Activated CD8-positive, alpha-beta memory T cell treated with anti-CD3 and anti-CD28 coated beads for 36 hours (primary cell): ENCODE measurements at regions not wholly inside any gene's neighbourhood (a gene's known extent, or its start where the extent isn't known, plus 50 kb on each side); places are given as distances from the start of the nearest gene placed in this dataset.

Experiments
- CTCF ChIA-PET: fragments of 350-600 bp; sonication (Branson Sonifier 250); formaldehyde crosslinking; loops from one replicate; lab custom pipeline; 2021; ENCODE audit warnings: antibody characterized with exemption; lab: Charles Lee
- POLR2A ChIA-PET: fragments of 350-600 bp; sonication (Branson Sonifier 250); formaldehyde crosslinking; loops from one replicate; lab custom pipeline; 2021; ENCODE audit warnings: antibody characterized with exemption; lab: Charles Lee

- POLR2A ChIA-PET, result no interaction called here
Observed at GRCh38 chr2:237191714-237192081, 106.0 kb downstream of the COPS8 start.

GRCh38 chr2:237192881-237193280, 107.2 kb downstream of the COPS8 start:
- ChIA-PET POLR2A (no interaction called here), CTCF (no interaction called here)

More at GRCh38 chr2:237191714-237192081, 106.0 kb downstream of the COPS8 start:
- CTCF ChIA-PET, result interaction anchor here (0.9 kb wide), 1 partner anchor 283 kb away, joined by 4 read pairs; no protein-coding TSS in a partner anchor

- ChIA-PET POLR2A (no interaction called here), CTCF (no interaction called here)
Observed at GRCh38 chr2:237193436-237193835, 107.7 kb downstream of the COPS8 start.

GRCh38 chr2:237194081-237194480, 108.4 kb downstream of the COPS8 start:
- CTCF ChIA-PET, result no interaction called here
- POLR2A ChIA-PET, result no interaction called here

GRCh38 chr2:237194906-237195305, 109.2 kb downstream of the COPS8 start:
- CTCF ChIA-PET, result no interaction called here
- POLR2A ChIA-PET, result no interaction called here

GRCh38 chr2:237195396-237196120, 109.9 kb downstream of the COPS8 start:
- CTCF ChIA-PET, result no interaction called here

GRCh38 chr2:237196409-237196808, 110.7 kb downstream of the COPS8 start:
- ChIA-PET POLR2A (no interaction called here), CTCF (no interaction called here)

More at GRCh38 chr2:237195396-237196120, 109.9 kb downstream of the COPS8 start:
- POLR2A ChIA-PET, result no interaction called here

GRCh38 chr2:237196866-237197618, 111.4 kb downstream of the COPS8 start:
- CTCF ChIA-PET, result no interaction called here
- POLR2A ChIA-PET, result no interaction called here

GRCh38 chr2:237198164-237198855, 112.6 kb downstream of the COPS8 start:
- CTCF ChIA-PET, result no interaction called here
- POLR2A ChIA-PET, result no interaction called here

GRCh38 chr2:237199082-237199481, 113.4 kb downstream of the COPS8 start:
- CTCF ChIA-PET, result no interaction called here
- POLR2A ChIA-PET, result no interaction called here

- ChIA-PET CTCF (interaction anchor here (0.6 kb wide), 1 partner anchor 13 kb away, joined by 3 read pairs; no protein-coding TSS in a partner anchor), POLR2A (no interaction called here)
Observed at GRCh38 chr2:237199577-237199976, 113.9 kb downstream of the COPS8 start.

GRCh38 chr2:237200462-237200861, 114.8 kb downstream of the COPS8 start:
- POLR2A ChIA-PET, result no interaction called here
- CTCF ChIA-PET, result no interaction called here

GRCh38 chr2:237201461-237202287, 116.0 kb downstream of the COPS8 start:
- ChIA-PET CTCF (no interaction called here), POLR2A (no interaction called here)

- CTCF ChIA-PET, result no interaction called here
- POLR2A ChIA-PET, result no interaction called here
Observed at GRCh38 chr2:237202288-237203030, 116.8 kb downstream of the COPS8 start.

GRCh38 chr2:237205043-237205541, 119.4 kb downstream of the COPS8 start:
- ChIA-PET POLR2A (no interaction called here), CTCF (no interaction called here)

- POLR2A ChIA-PET, result no interaction called here
- CTCF ChIA-PET, result no interaction called here
Observed at GRCh38 chr2:237205561-237205971, 119.9 kb downstream of the COPS8 start.

GRCh38 chr2:237207646-237208045, 122.0 kb downstream of the COPS8 start:
- CTCF ChIA-PET, result no interaction called here
- POLR2A ChIA-PET, result no interaction called here

GRCh38 chr2:237208373-237209260, 122.9 kb downstream of the COPS8 start:
- POLR2A ChIA-PET, result no interaction called here
- CTCF ChIA-PET, result no interaction called here
